NCI-H345 treated with DMSO at 0.1 percent for 48 hours (cell line): ENCODE measurements at regions not wholly inside any gene's neighbourhood (a gene's known extent, or its start where the extent isn't known, plus 50 kb on each side); places are given as distances from the start of the nearest gene placed in this dataset.
"Not testable (repeated sequence)": the region's sequence is repeated elsewhere in the genome, so short reads cannot be mapped to it uniquely, and the experiment has no call there.

Source experiments
- DNase-seq: peaks from one replicate; lab custom pipeline; 2025; ENCODE audit not compliant: unreplicated experiment; lab: John Stamatoyannopoulos, UW

GRCh38 chr14:28297559-28297958 is 469.0 kb upstream of the FOXG1 start:
- no peak for DNase-seq

- no peak for DNase-seq
Measured at GRCh38 chr14:28298156-28298555, 468.4 kb upstream of the FOXG1 start.

- no peak for DNase-seq
Measured at GRCh38 chr14:28299227-28299626, 467.4 kb upstream of the FOXG1 start.

- no peak for DNase-seq
Measured at GRCh38 chr14:28300356-28300755, 466.2 kb upstream of the FOXG1 start.

- DNase-seq: no peak
Measured at GRCh38 chr14:28301179-28301578, 465.4 kb upstream of the FOXG1 start.

GRCh38 chr14:28303248-28303647 is 463.3 kb upstream of the FOXG1 start:
- DNase-seq: no peak

GRCh38 chr14:28305938-28306337 is 460.6 kb upstream of the FOXG1 start:
- DNase-seq: no peak

- DNase-seq: no peak
Measured at GRCh38 chr14:28307506-28307905, 459.1 kb upstream of the FOXG1 start.

- no peak for DNase-seq
Measured at GRCh38 chr14:28308734-28309133, 457.9 kb upstream of the FOXG1 start.

GRCh38 chr14:28317890-28318675 is 448.5 kb upstream of the FOXG1 start:
- DNase-seq: not testable (repeated sequence)

- no peak for DNase-seq
Measured at GRCh38 chr14:28321475-28322244, 444.9 kb upstream of the FOXG1 start.

- DNase-seq: no peak
Measured at GRCh38 chr14:28323366-28323765, 443.2 kb upstream of the FOXG1 start.

- DNase-seq: no peak
Measured at GRCh38 chr14:28323951-28324741, 442.4 kb upstream of the FOXG1 start.

GRCh38 chr14:28340816-28341215 is 425.8 kb upstream of the FOXG1 start:
- DNase-seq: no peak

- DNase-seq: no peak
Measured at GRCh38 chr14:28344381-28344780, 422.2 kb upstream of the FOXG1 start.

- no peak for DNase-seq
Measured at GRCh38 chr14:28348797-28349196, 417.8 kb upstream of the FOXG1 start.

- DNase-seq: no peak
Measured at GRCh38 chr14:28356819-28357218, 409.8 kb upstream of the FOXG1 start.

GRCh38 chr14:28361486-28361885 is 405.1 kb upstream of the FOXG1 start:
- no peak for DNase-seq

- DNase-seq: no peak
Measured at GRCh38 chr14:28365510-28365909, 401.1 kb upstream of the FOXG1 start.

GRCh38 chr14:28373721-28374120 is 392.9 kb upstream of the FOXG1 start:
- DNase-seq: no peak

- DNase-seq: no peak
Measured at GRCh38 chr14:28375295-28375694, 391.3 kb upstream of the FOXG1 start.

- no peak for DNase-seq
Measured at GRCh38 chr14:28381656-28382055, 384.9 kb upstream of the FOXG1 start.
